HepG2 (cell line): ENCODE measurements at regions not wholly inside any gene's neighbourhood (a gene's known extent, or its start where the extent isn't known, plus 50 kb on each side); places are given as distances from the start of the nearest gene placed in this dataset.

Experiments used
- ATAC-seq: fragments of 200-7000 bp; cut with Tn5 transposase; 3 replicates; pipeline ENCODE4 v1.9.1; 2020; ENCODE audit warnings: mild to moderate bottlenecking, moderate library complexity
- BruUV-seq: library from RNA; stranded (reverse); fragments of 400-500 nt; replicated peaks from 2 replicates; lab custom pipeline; 2021; lab: Mats Ljungman, UMichigan
- CTCF ChIA-PET: fragments of 300-600 bp; formaldehyde crosslinking; extraction: SDS; loops from one replicate; lab custom pipeline; 2021; ENCODE audit warnings: low total read pairs, inconsistent platforms, low intra/inter-chr PET ratio; lab: Yijun Ruan, JAX
- POLR2A ChIA-PET: fragments of 350-600 bp; sonication (Branson Sonifier 250); formaldehyde crosslinking; loops from one replicate; lab custom pipeline; 2020; ENCODE audit warnings: antibody characterized with exemption, inconsistent platforms; lab: Yijun Ruan, JAX
- DNase-seq: peaks from one replicate; pipeline ENCODE4 v3.0.0-alpha.2; 2015; ENCODE audit warnings: low spot score
- FAIRE-seq: peaks from 3 replicates; lab custom pipeline; 2011; peaks lifted over from hg19 to GRCh38; lab: Jason Lieb, UNC
- H2AFZ ChIP-seq: one replicate; pipeline ENCODE4 v1.6.1; 2011; ENCODE audit warnings: low read length, inconsistent platforms
- H3K27ac ChIP-seq: fragments of 300-600 bp; 3 replicates; pipeline ENCODE4 v1.8.0; 2011; ENCODE audit warnings: mixed run types, mild to moderate bottlenecking, mixed read lengths, low read length, inconsistent platforms; ENCODE audit not compliant: insufficient read depth; ENCODE audit errors: extremely low read length
- H3K27me3 ChIP-seq, 2 experiments: fragments of 200-600 bp in 1 of 2; 2 replicates in 1 of 2; 3 replicates in 1 of 2; pipeline versions ENCODE4 v1.6.0 to v1.8.0; 2011; ENCODE audit warnings: low read length in 2 of 2, mild to moderate bottlenecking in 2 of 2, moderate library complexity in 2 of 2, inconsistent platforms in 1 of 2; ENCODE audit not compliant: insufficient read depth in 2 of 2, control insufficient read depth in 1 of 2
- H3K36me3 ChIP-seq, 2 experiments: fragments of 200-600 bp in 1 of 2; replicated peaks in 1 of 2; 2 replicates in 1 of 2; 3 replicates in 1 of 2; pipeline versions ENCODE4 v1.5.1 to v1.8.0; 2011; ENCODE audit warnings: low read length in 2 of 2, inconsistent platforms in 1 of 2; ENCODE audit not compliant: insufficient read depth in 2 of 2, control insufficient read depth in 1 of 2
- H3K4me1 ChIP-seq: 2 replicates; pipeline ENCODE4 v1.5.1; 2012; ENCODE audit warnings: low read length, inconsistent platforms; ENCODE audit not compliant: insufficient read depth
- H3K4me2 ChIP-seq: 2 replicates; pipeline ENCODE4 v1.6.0; 2011; ENCODE audit warnings: low read depth, low read length, inconsistent platforms
- H3K4me3 ChIP-seq, 3 experiments: fragments of 200-600 bp in 1 of 3; sonication (generic), shearing (Covaris generic) in 1 of 3; replicated peaks in 1 of 3; 2 replicates each; pipeline ENCODE4 v1.5.1; 2011 to 2016; ENCODE audit warnings: low read length in 3 of 3, inconsistent platforms in 2 of 3, low read depth in 2 of 3, mild to moderate bottlenecking in 2 of 3, control low read depth in 1 of 3, mixed read lengths in 1 of 3; ENCODE audit not compliant: insufficient read depth in 1 of 3
- H3K79me2 ChIP-seq: one replicate; pipeline ENCODE4 v1.6.1; 2011; ENCODE audit warnings: low read length, inconsistent platforms; ENCODE audit not compliant: insufficient read depth
- H3K9ac ChIP-seq: 2 replicates; pipeline ENCODE4 v1.6.0; 2011; ENCODE audit warnings: mild to moderate bottlenecking, low read depth, low read length, inconsistent platforms; ENCODE audit not compliant: insufficient read depth
- H3K9me3 ChIP-seq: 2 replicates; pipeline ENCODE4 v1.5.1; 2012; ENCODE audit warnings: mild to moderate bottlenecking, low read length
- H4K20me1 ChIP-seq: 2 replicates; pipeline ENCODE4 v1.6.0; 2011; ENCODE audit warnings: inconsistent platforms, mild to moderate bottlenecking, low read length, moderate library complexity; ENCODE audit not compliant: insufficient read depth
- CBX2 ChIP-seq, 2 experiments: fragments of 200-600 bp in 1 of 2; sonication (generic); formaldehyde crosslinking in 1 of 2; IDR thresholded peaks; 2 replicates each; pipeline versions ENCODE4 v1.7.0 to v1.8.1; 2018 to 2022; ENCODE audit warnings: low read depth in 2 of 2, low read length in 1 of 2, mild to moderate bottlenecking in 1 of 2, missing genetic modification reagents in 1 of 2
- HNF4A ChIP-seq: sonication (generic); formaldehyde crosslinking; IDR thresholded peaks from 2 replicates; pipeline ENCODE4 v1.4.0; 2020; ENCODE audit warnings: missing genetic modification reagents
- SALL2 ChIP-seq: sonication (generic); formaldehyde crosslinking; IDR thresholded peaks from 2 replicates; pipeline ENCODE4 v1.8.1; 2023; ENCODE audit warnings: mild to moderate bottlenecking, missing genetic modification reagents, inconsistent platforms
- SMAD9 ChIP-seq: sonication (generic); formaldehyde crosslinking; IDR thresholded peaks from 2 replicates; pipeline ENCODE4 v1.5.1; 2020; ENCODE audit warnings: mild to moderate bottlenecking, missing genetic modification reagents
- SMYD3 ChIP-seq: sonication (generic); formaldehyde crosslinking; IDR thresholded peaks from 2 replicates; pipeline ENCODE4 v1.8.1; 2023; ENCODE audit warnings: mild to moderate bottlenecking, missing genetic modification reagents
- SOX13 ChIP-seq, 3 experiments: fragments of 450-650 bp in 1 of 3; sonication (generic) in 1 of 3; formaldehyde crosslinking in 1 of 3; IDR thresholded peaks in 2 of 3; conservative IDR thresholded peaks in 1 of 3; 2 replicates each; pipeline versions ENCODE4 v1.5.0 to v1.6.1; 2016 to 2020; ENCODE audit warnings: antibody characterized with exemption in 1 of 3, mild to moderate bottlenecking in 1 of 3, missing compliant biosample characterization in 1 of 3, missing genetic modification reagents in 1 of 3, moderate library complexity in 1 of 3
- SOX5 ChIP-seq: IDR thresholded peaks from 2 replicates; pipeline ENCODE4 v1.6.1; 2016; ENCODE audit warnings: borderline replicate concordance
- TRIM24 ChIP-seq: sonication (generic); formaldehyde crosslinking; IDR thresholded peaks from 2 replicates; pipeline ENCODE4 v1.8.0; 2022; ENCODE audit warnings: mild to moderate bottlenecking, missing genetic modification reagents
- ZBTB7B ChIP-seq: sonication (generic); formaldehyde crosslinking; IDR thresholded peaks from 2 replicates; pipeline ENCODE4 v1.4.0; 2020; ENCODE audit warnings: missing genetic modification reagents
- ZNF546 ChIP-seq: sonication (generic); formaldehyde crosslinking; conservative IDR thresholded peaks from 2 replicates; pipeline ENCODE4 v1.8.1; 2023; ENCODE audit warnings: mild to moderate bottlenecking, missing genetic modification reagents
- ZNF7 ChIP-seq: IDR thresholded peaks from 2 replicates; pipeline ENCODE4 v1.6.1; 2016; ENCODE audit warnings: missing biosample characterization, missing genetic modification reagents
- WGBS: methylation state at CpG from one replicate; pipeline ENCODE4 v1.1.6; 2017; ENCODE audit warnings: low lambda C conversion rate; 5-methylcytosine and 5-hydroxymethylcytosine counted together
- in situ Hi-C: cut with HindIII; loops from 2 replicates; pipeline ENCODE4 v1.10.0; 2017; ENCODE audit warnings: low pct_unique_long_range_greater_than_20kb; ENCODE audit not compliant: extremely low pct_ligation_motif_present
- intact Hi-C: fragments of 100-400 bp; cut with micrococcal nuclease; formaldehyde crosslinking; loops from one replicate; pipeline ENCODE4 v1.10.0; 2022; ENCODE audit not compliant: unreplicated experiment
- TF ChIP-seq, protein P1 (sequence below): IDR thresholded peaks from 2 replicates; pipeline ENCODE4 v1.6.1; 2016; ENCODE audit warnings: missing biosample characterization, missing genetic modification reagents, low read depth
- TF ChIP-seq, protein P2 (sequence below): sonication (generic); formaldehyde crosslinking; IDR thresholded peaks from 2 replicates; pipeline ENCODE4 v1.9.0; 2021; ENCODE audit warnings: missing genetic modification reagents, mild to moderate bottlenecking, borderline replicate concordance
- TF ChIP-seq, protein P3 (sequence below): sonication (generic); formaldehyde crosslinking; IDR thresholded peaks from 2 replicates; pipeline ENCODE4 v1.5.0; 2020; ENCODE audit warnings: missing genetic modification reagents

DNA sequence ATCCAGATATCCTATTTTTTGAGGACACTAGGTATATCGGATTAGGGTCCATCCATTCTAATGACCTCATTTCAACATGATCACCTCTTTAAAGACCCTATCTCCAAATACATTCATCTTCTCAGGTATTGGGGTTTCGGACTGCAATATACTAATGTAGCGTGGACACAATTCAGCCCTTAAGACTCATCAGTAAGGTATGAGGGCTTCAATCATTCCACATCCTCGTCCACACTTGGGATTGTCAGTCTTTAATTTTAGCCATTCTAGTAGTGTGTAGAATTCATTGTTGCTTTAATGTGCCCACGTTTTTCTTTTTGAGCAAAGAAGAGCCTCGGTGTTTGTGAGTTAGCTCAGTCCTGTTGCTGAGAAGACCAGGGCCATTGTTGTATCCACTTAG, 177.0 kb upstream of the TBX3 start:
- intact Hi-C loops: no loop called here
- WGBS: 62% methylated on average over 6 of the region's 6 CpGs
- no peak overlapping the region for H3K9ac ChIP-seq
- H3K27me3 ChIP-seq: no peaks in the 10 kb centered on the region; a peak in 1 of 5 replicates
- ATAC-seq: no peak
- H4K20me1 ChIP-seq: no peaks in the 10 kb centered on the region
- CTCF ChIA-PET: no interaction called here
- peaks cover 11% of the 10 kb centered on the region for H3K4me1 ChIP-seq
- TF ChIP-seq ZNF546 (CRISPR knock-in tag) (no peak), ZNF7 (CRISPR knock-in tag) (peak; percentile 89), SOX5 (CRISPR knock-in tag) (no peak)
- no TSS peak for BruUV-seq
- H3K4me3 ChIP-seq: no peak overlapping the region
- FAIRE-seq: no peak
- H2AFZ ChIP-seq: no peak overlapping the region
- no peaks in the 10 kb centered on the region for H3K9me3 ChIP-seq
- no peaks in the 10 kb centered on the region for H3K36me3 ChIP-seq
- in situ Hi-C loops: no loop called here
- no peak for DNase-seq
- POLR2A ChIA-PET: no interaction called here
- H3K27ac ChIP-seq: no peak overlapping the region
- H3K4me2 ChIP-seq: no peak overlapping the region
- H3K79me2 ChIP-seq: no peaks in the 10 kb centered on the region

DNA sequence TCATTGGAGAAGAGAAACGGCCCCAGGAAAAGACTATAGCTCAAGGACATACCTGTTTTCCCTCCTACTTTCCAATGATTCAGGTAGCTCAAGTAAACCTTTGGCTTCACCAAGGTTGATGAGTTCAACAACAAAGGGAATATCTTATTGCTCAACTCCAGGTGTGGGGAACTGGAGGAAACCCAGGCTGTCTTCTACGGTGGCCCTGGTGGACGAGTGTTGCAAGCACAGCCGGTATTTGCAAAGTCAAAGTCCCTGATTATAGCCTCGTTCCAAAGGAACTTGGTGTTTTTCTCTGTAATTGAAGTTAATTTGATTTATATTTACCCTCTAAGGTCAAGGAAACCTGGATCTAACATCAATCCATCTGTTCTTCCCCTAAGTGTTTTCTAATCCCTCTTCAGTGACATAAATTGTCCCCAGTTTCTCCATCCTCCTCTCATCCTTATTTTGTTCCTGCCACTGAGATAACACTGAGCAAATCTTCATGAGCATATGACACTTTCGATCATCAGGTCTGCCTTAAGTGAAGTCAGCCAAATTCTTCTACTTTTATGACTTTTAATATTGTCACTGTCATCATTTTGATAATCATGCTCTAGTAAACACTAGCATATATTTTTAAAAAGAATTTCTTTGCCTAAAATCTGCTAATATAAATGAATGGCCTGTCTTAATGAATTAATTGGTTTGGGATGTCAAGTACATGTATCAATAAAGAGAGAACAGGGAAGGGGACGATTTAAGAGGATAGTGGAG, 174.6 kb upstream of the TBX3 start:
- peak; percentile 86 for ATAC-seq
- Histone ChIP-seq H3K36me3 (no peaks in the 10 kb centered on the region), H3K9ac (no peak overlapping the region), H3K4me3 (no peak overlapping the region), H4K20me1 (no peaks in the 10 kb centered on the region), H3K9me3 (no peaks in the 10 kb centered on the region), H3K79me2 (no peaks in the 10 kb centered on the region), H3K4me1 (peaks cover 11% of the 10 kb centered on the region), H3K4me2 (peak overlapping the region; percentile 36; the same call in 1 of the 2 replicates), H2AFZ (no peak overlapping the region), H3K27ac (no peak overlapping the region), H3K27me3 (no peaks in the 10 kb centered on the region)
- 2% methylated on average over 7 of the region's 7 CpGs for WGBS
- POLR2A ChIA-PET: no interaction called here
- intact Hi-C loops: no loop called here
- in situ Hi-C loops: no loop called here
- peak; percentile 89 for FAIRE-seq
- CTCF ChIA-PET: no interaction called here
- peak; percentile 43 for DNase-seq
- BruUV-seq: no TSS peak
- TF ChIP-seq ZBTB7B (CRISPR knock-in tag) (no peak), SOX13 (IDR thresholded peaks at IDR 0.05) (no peak), SOX13 (CRISPR knock-in tag; conservative IDR thresholded peaks at IDR 0.05 in 1 of 2, IDR thresholded peaks at IDR 0.05 in 1 of 2) (peak in 1 of 2 experiments; percentile 53; a peak in 1 of 4 replicates), SALL2 (CRISPR knock-in tag) (no peak), SMYD3 (CRISPR knock-in tag) (no peak), CBX2 (IDR thresholded peaks at IDR 0.05; ENCODE audit: low read depth, low read length) (no peak), CBX2 (CRISPR knock-in tag; IDR thresholded peaks at IDR 0.05; ENCODE audit: low read depth) (no peak), HNF4A (peak; percentile 80), SMAD9 (no peak), TRIM24 (peak; percentile 39; the same call in 1 of the 2 replicates)
- TF ChIP-seq, protein P1, sequence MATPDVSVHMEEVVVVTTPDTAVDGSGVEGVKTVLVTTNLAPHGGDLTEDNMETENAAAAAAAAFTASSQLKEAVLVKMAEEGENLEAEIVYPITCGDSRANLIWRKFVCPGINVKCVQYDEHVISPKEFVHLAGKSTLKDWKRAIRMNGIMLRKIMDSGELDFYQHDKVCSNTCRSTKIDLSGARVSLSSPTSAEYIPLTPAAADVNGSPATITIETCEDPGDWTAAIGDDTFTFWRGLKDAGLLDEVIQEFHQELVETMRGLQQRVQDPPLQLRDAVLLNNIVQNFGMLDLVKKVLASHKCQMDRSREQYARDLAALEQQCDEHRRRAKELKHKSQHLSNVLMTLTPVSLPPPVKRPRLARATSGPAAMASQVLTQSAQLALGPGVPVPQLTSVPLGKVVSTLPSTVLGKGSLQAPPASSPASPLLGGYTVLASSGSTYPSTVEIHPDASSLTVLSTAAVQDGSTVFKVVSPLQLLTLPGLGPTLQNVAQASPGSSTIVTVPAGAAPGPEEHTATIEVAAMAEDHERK (CRISPR knock-in tag): no peak
- TF ChIP-seq, protein P2, sequence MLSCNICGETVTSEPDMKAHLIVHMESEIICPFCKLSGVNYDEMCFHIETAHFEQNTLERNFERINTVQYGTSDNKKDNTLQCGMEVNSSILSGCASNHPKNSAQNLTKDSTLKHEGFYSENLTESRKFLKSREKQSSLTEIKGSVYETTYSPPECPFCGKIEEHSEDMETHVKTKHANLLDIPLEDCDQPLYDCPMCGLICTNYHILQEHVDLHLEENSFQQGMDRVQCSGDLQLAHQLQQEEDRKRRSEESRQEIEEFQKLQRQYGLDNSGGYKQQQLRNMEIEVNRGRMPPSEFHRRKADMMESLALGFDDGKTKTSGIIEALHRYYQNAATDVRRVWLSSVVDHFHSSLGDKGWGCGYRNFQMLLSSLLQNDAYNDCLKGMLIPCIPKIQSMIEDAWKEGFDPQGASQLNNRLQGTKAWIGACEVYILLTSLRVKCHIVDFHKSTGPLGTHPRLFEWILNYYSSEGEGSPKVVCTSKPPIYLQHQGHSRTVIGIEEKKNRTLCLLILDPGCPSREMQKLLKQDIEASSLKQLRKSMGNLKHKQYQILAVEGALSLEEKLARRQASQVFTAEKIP (CRISPR knock-in tag): no peak
- TF ChIP-seq, protein P3, sequence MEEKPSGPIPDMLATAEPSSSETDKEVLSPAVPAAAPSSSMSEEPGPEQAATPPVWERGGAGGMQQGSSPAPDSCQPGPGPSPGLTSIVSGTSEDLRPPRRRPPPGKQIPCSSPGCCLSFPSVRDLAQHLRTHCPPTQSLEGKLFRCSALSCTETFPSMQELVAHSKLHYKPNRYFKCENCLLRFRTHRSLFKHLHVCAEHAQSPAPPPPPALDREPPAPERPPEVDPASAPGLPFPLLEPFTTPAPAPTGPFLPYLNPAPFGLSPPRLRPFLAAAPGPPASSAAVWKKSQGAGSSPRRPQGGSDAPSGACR (CRISPR knock-in tag): no peak
